ENCODE measurements at regions not wholly inside any gene's neighbourhood (a gene's known extent, or its start where the extent isn't known, plus 50 kb on each side); places are given as distances from the start of the nearest gene placed in this dataset.

DNA sequence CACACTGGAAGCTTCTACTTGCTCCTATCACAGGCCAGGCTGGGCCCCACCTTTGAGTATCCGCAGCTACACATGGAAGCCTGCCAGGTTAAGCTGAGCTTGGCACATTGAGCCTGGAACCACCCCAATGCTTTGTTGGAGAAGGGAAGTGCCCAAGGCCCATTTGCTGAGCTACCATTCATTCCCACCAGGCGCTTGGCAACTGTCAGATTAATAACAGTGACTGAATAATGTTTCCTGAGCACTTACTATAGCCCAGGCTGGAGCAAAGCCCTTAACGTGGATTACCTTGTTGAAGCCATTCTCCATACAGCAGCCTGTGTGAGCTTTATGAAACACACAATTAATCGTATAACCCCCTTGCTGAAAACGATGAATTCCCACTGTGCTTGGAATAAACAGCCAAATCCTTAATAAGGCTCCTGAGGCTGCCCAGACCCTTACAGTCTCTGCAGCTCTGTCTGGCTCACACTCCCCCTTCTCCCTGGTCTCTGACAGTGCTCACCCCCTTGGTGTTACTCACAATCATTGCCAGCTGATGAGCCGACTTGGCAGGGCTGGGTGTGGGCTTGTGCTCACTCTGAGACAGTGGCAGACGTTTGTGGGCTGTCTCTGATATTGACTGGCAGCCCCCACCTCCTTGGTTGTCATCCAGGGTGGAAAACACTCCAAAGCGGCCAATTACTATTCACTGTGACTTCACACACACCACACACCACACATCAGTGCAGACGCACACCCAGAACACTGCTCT is 357.1 kb downstream of the MAFB start:
- no peak overlapping the region for H3K27ac ChIP-seq (ENCODE audit: low read depth in 2 of 2, low read length in 2 of 2)
- no peak overlapping the region for H3K4me3 ChIP-seq (ENCODE audit: low read length in 3 of 3)
- H3K27me3 ChIP-seq (ENCODE audit: control insufficient read depth, insufficient read depth, low read length) = no peaks in the 10 kb centered on the region
- no peaks in the 10 kb centered on the region for H3K4me1 ChIP-seq (ENCODE audit: control insufficient read depth in 2 of 3, insufficient read depth in 2 of 3, low read depth in 1 of 3, low read length in 3 of 3)
- TF ChIP-seq, protein P1, sequence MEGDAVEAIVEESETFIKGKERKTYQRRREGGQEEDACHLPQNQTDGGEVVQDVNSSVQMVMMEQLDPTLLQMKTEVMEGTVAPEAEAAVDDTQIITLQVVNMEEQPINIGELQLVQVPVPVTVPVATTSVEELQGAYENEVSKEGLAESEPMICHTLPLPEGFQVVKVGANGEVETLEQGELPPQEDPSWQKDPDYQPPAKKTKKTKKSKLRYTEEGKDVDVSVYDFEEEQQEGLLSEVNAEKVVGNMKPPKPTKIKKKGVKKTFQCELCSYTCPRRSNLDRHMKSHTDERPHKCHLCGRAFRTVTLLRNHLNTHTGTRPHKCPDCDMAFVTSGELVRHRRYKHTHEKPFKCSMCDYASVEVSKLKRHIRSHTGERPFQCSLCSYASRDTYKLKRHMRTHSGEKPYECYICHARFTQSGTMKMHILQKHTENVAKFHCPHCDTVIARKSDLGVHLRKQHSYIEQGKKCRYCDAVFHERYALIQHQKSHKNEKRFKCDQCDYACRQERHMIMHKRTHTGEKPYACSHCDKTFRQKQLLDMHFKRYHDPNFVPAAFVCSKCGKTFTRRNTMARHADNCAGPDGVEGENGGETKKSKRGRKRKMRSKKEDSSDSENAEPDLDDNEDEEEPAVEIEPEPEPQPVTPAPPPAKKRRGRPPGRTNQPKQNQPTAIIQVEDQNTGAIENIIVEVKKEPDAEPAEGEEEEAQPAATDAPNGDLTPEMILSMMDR (IDR thresholded peaks at IDR 0.05; ENCODE audit: borderline replicate concordance, extremely low read depth, insufficient read depth) = no peak
- DNase-seq (no peak), FAIRE-seq (no peak)
- intact Hi-C loops (cut with DNase I) = no loop called here
- H3K9ac ChIP-seq (ENCODE audit: low read length in 3 of 3) = no peak overlapping the region
- H3K36me3 ChIP-seq (ENCODE audit: control insufficient read depth in 2 of 3, insufficient read depth in 3 of 3, low read length in 3 of 3) = no peaks in the 10 kb centered on the region
- no peaks in the 10 kb centered on the region for H3K9me3 ChIP-seq (ENCODE audit: control insufficient read depth in 2 of 3, insufficient read depth in 1 of 3, low read length in 3 of 3)

DNA sequence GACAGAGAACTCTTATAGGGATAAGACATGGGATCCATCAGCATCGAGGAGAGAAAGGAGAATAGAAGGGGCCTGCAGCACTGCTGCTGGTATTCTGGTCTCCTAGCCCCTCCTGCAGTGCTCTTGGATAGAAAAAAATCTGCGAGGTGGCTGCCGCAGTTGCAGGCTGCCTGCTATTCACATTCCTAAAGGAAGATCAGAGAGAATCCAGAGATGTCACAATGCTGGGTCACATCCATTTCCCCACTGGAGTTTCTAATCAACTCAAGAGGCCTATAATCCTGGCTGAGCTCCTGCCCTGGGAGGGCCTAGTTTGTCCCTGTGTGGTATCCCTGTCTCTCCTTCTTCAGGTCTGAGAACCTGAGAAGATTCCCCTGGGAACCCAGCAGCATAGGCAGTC is 357.8 kb downstream of the MAFB start:
- Histone ChIP-seq H3K27me3 (ENCODE audit: control insufficient read depth, insufficient read depth, low read length) (no peaks in the 10 kb centered on the region), H3K9ac (ENCODE audit: low read length in 3 of 3) (no peak overlapping the region), H3K9me3 (ENCODE audit: control insufficient read depth in 2 of 3, insufficient read depth in 1 of 3, low read length in 3 of 3) (no peaks in the 10 kb centered on the region), H3K4me3 (ENCODE audit: low read length in 3 of 3) (no peak overlapping the region), H3K27ac (ENCODE audit: low read depth in 2 of 2, low read length in 2 of 2) (no peak overlapping the region), H3K4me1 (ENCODE audit: control insufficient read depth in 2 of 3, insufficient read depth in 2 of 3, low read depth in 1 of 3, low read length in 3 of 3) (no peaks in the 10 kb centered on the region), H3K36me3 (ENCODE audit: control insufficient read depth in 2 of 3, insufficient read depth in 3 of 3, low read length in 3 of 3) (no peaks in the 10 kb centered on the region)
- TF ChIP-seq, protein P1 (IDR thresholded peaks at IDR 0.05; ENCODE audit: borderline replicate concordance, extremely low read depth, insufficient read depth) = no peak
- intact Hi-C loops (cut with DNase I) = no loop called here
- no peak for DNase-seq
- FAIRE-seq = no peak

DNA sequence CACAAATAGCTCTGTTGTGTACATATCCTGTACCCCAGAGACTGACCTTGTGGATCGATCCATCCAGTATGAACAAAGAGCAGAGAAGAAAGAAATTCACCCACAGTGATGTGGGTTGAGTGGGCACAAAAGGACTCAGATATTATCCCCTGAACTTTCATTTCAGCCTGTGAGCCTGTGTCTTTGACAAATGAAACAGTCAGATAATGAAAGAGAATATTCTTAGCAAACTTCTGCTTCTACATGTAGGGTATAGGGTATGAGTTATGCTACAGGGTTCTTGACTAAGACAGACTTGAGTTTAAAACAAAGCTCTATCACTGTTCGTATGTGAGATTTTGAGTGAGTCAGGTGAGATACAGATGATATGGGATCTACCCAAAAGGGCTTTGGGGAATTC is 359.7 kb downstream of the MAFB start:
- H3K4me1 ChIP-seq (ENCODE audit: control insufficient read depth in 2 of 3, insufficient read depth in 2 of 3, low read depth in 1 of 3, low read length in 3 of 3) = no peaks in the 10 kb centered on the region
- H3K9me3 ChIP-seq (ENCODE audit: control insufficient read depth in 2 of 3, insufficient read depth in 1 of 3, low read length in 3 of 3) = no peaks in the 10 kb centered on the region
- H3K4me3 ChIP-seq (ENCODE audit: low read length in 3 of 3) = no peak overlapping the region
- intact Hi-C loops (cut with DNase I) = no loop called here
- no peaks in the 10 kb centered on the region for H3K36me3 ChIP-seq (ENCODE audit: control insufficient read depth in 2 of 3, insufficient read depth in 3 of 3, low read length in 3 of 3)
- TF ChIP-seq, protein P1 (IDR thresholded peaks at IDR 0.05; ENCODE audit: borderline replicate concordance, extremely low read depth, insufficient read depth) = no peak
- no peaks in the 10 kb centered on the region for H3K27me3 ChIP-seq (ENCODE audit: control insufficient read depth, insufficient read depth, low read length)
- no peak for DNase-seq
- no peak overlapping the region for H3K27ac ChIP-seq (ENCODE audit: low read depth in 2 of 2, low read length in 2 of 2)
- no peak for FAIRE-seq
- no peak overlapping the region for H3K9ac ChIP-seq (ENCODE audit: low read length in 3 of 3)

DNA sequence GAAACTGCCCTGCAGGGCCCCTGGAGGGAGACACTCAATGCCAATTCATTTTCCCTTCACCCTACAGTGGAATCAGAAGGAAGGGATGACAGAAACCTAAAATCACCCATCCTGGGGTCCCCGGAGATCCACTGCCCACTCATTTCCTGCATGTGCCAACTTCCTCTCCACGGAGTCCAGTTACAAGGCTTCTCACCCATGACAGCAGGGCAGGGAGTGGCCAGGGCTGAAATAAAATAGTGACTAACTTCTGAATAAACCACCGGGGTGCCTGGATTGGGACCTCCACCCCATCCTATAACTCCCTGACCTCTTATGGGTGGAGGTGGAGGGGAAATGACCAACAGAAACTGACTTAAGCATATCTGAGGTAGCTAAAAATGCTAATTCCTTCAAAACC is 362.3 kb downstream of the MAFB start:
- no peaks in the 10 kb centered on the region for H3K4me1 ChIP-seq (ENCODE audit: control insufficient read depth in 2 of 3, insufficient read depth in 2 of 3, low read depth in 1 of 3, low read length in 3 of 3)
- H3K9ac ChIP-seq (ENCODE audit: low read length in 3 of 3) = no peak overlapping the region
- TF ChIP-seq, protein P1 (IDR thresholded peaks at IDR 0.05; ENCODE audit: borderline replicate concordance, extremely low read depth, insufficient read depth) = no peak
- intact Hi-C loops (cut with DNase I) = no loop called here
- no peak overlapping the region for H3K4me3 ChIP-seq (ENCODE audit: low read length in 3 of 3)
- H3K27ac ChIP-seq (ENCODE audit: low read depth in 2 of 2, low read length in 2 of 2) = no peak overlapping the region
- H3K36me3 ChIP-seq (ENCODE audit: control insufficient read depth in 2 of 3, insufficient read depth in 3 of 3, low read length in 3 of 3) = no peaks in the 10 kb centered on the region
- no peak for FAIRE-seq
- no peaks in the 10 kb centered on the region for H3K9me3 ChIP-seq (ENCODE audit: control insufficient read depth in 2 of 3, insufficient read depth in 1 of 3, low read length in 3 of 3)
- no peak for DNase-seq
- H3K27me3 ChIP-seq (ENCODE audit: control insufficient read depth, insufficient read depth, low read length) = no peaks in the 10 kb centered on the region

Data from kidney (tissue), 13 donors.